Prostate gland (tissue), 2 donors: ENCODE measurements at regions not wholly inside any gene's neighbourhood (a gene's known extent, or its start where the extent isn't known, plus 50 kb on each side); places are given as distances from the start of the nearest gene placed in this dataset.
A peak's percentile ranks its signal among the peaks of the same experiment; 100 is the strongest.

ENCODE experiments used
- DNase-seq: peaks from one replicate; pipeline ENCODE4 v3.0.0-alpha.2; 2019; ENCODE audit warnings: low spot score
- H3K27ac ChIP-seq, 2 donors: fragments of 200-600 bp; sonication (generic); 2 replicates each; pipeline ENCODE4 v1.5.1; 2017 to 2019
- H3K27me3 ChIP-seq: fragments of 200-600 bp; sonication (generic); replicated peaks from 2 replicates; pipeline ENCODE4 v1.5.1; 2019; ENCODE audit not compliant: insufficient read depth
- H3K36me3 ChIP-seq, 2 donors: fragments of 200-600 bp; sonication (generic); 1 replicate in 1 of 2; 2 replicates in 1 of 2; pipeline versions ENCODE4 v1.5.1 to v1.8.1; 2017 to 2019
- H3K4me1 ChIP-seq: fragments of 200-600 bp; sonication (generic); replicated peaks from 2 replicates; pipeline ENCODE4 v1.5.1; 2019
- H3K4me3 ChIP-seq, 2 donors: fragments of 200-600 bp; sonication (generic); 2 replicates each; pipeline ENCODE4 v1.5.1; 2017 to 2019
- H3K9me3 ChIP-seq: fragments of 200-600 bp; sonication (generic); 2 replicates; pipeline ENCODE4 v1.5.1; 2017
- CTCF ChIP-seq, 4 experiments: fragments of 200-600 bp in 2 of 4; fragments of 450-650 bp in 2 of 4; sonication (generic) in 2 of 4; IDR thresholded peaks; 1 replicate in 3 of 4; 2 replicates in 1 of 4; pipeline ENCODE4 v1.5.1; 2016 to 2019; ENCODE audit warnings: antibody characterized with exemption in 4 of 4, mild to moderate bottlenecking in 2 of 4, moderate library complexity in 2 of 4
- POLR2A ChIP-seq: fragments of 450-650 bp; IDR thresholded peaks from one replicate; pipeline ENCODE4 v1.6.1; 2016; ENCODE audit warnings: antibody characterized with exemption, mild to moderate bottlenecking
- POLR2AphosphoS5 ChIP-seq: sonication (generic); formaldehyde crosslinking; IDR thresholded peaks from one replicate; pipeline ENCODE4 v1.6.1; 2017; ENCODE audit warnings: antibody characterized with exemption
- WGBS: methylation state at CpG from one replicate; pipeline ENCODE4 v1.1.5; 2018; 5-methylcytosine and 5-hydroxymethylcytosine counted together
- intact Hi-C: fragments of 100-400 bp; cut with DNase I; formaldehyde crosslinking; loops from one replicate; pipeline ENCODE4 v1.14.2; 2022

DNA sequence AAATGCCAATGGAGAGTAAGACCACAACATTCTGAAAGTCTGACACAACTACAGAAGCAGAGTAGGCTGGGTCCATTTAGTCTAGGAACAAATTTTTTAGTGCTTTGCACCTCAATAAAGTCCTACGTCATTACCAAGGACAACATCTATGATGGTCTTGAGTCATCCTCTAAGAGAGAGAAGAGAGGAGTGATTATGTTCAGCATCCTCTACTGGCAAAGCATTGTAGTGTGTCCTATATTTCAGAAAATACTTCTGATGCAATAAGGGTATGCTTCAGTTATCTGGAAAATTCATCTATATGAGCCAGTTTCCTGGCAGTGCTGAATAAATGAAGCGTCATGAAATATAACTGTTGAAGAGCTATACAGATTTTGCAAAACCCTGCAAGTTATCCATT, 95.6 kb downstream of the P2RY1 start:
- no peak for DNase-seq
- Histone ChIP-seq H3K4me3 (no peak overlapping the region), H3K4me1 (no peaks in the 10 kb centered on the region), H3K27ac (no peak overlapping the region), H3K36me3 (no peaks in the 10 kb centered on the region), H3K27me3 (no peaks in the 10 kb centered on the region), H3K9me3 (no peaks in the 10 kb centered on the region)
- WGBS: 90% methylated on average over 2 of the region's 2 CpGs
- intact Hi-C loops: no loop called here
- TF ChIP-seq POLR2A (no peak), POLR2AphosphoS5 (no peak)

- Histone ChIP-seq H3K4me1 (no peaks in the 10 kb centered on the region), H3K4me3 (no peak overlapping the region), H3K9me3 (no peaks in the 10 kb centered on the region), H3K27ac (no peak overlapping the region), H3K36me3 (no peaks in the 10 kb centered on the region), H3K27me3 (no peaks in the 10 kb centered on the region)
- no peak for DNase-seq
- intact Hi-C loops: no loop called here
- TF ChIP-seq POLR2AphosphoS5 (no peak), CTCF (IDR thresholded peaks at IDR 0.05) (no peak), POLR2A (no peak)
- 74% methylated on average over 2 of the region's 2 CpGs for WGBS
Observed at GRCh38 chr3:152937234-152937633, 102.3 kb downstream of the P2RY1 start.

- intact Hi-C loops: no loop called here
- H3K4me1 ChIP-seq: no peaks in the 10 kb centered on the region
- no peaks in the 10 kb centered on the region for H3K9me3 ChIP-seq
- H3K27me3 ChIP-seq: no peaks in the 10 kb centered on the region
- H3K36me3 ChIP-seq: no peaks in the 10 kb centered on the region
- no peak overlapping the region for H3K27ac ChIP-seq
- no peak for TF ChIP-seq CTCF (IDR thresholded peaks at IDR 0.05)
- TF ChIP-seq POLR2AphosphoS5: no peak
- TF ChIP-seq POLR2A: no peak
- no peak for DNase-seq
- 96% methylated on average over 1 of the region's 1 CpG for WGBS
- no peak overlapping the region for H3K4me3 ChIP-seq
Observed at GRCh38 chr3:152938974-152939636, 104.2 kb downstream of the P2RY1 start.

DNA sequence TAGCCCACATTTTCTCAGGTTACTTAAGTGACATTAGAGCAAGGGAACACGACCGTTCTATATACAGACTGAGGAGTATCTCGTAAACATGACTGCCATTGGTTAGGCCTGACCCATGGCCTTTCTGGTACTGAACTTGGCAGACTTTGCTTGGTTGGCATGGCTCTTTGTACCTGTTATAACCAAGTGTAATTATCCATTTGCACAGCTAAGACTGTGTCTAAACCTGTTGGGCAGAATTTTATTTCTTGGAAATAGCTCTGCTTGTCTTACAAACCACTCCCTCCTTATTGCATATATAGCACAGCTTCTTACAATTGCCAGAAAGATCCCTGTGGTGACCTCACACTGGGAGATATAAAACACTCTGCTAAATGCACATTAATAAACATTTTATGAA, 106.9 kb downstream of the P2RY1 start:
- no peak overlapping the region for H3K4me3 ChIP-seq
- no peaks in the 10 kb centered on the region for H3K9me3 ChIP-seq
- H3K27ac ChIP-seq: no peak overlapping the region
- WGBS: 50% methylated on average over 3 of the region's 3 CpGs
- TF ChIP-seq CTCF (IDR thresholded peaks at IDR 0.05) (no peak), POLR2AphosphoS5 (peak; percentile 31)
- H3K4me1 ChIP-seq: no peaks in the 10 kb centered on the region
- no peaks in the 10 kb centered on the region for H3K27me3 ChIP-seq
- H3K36me3 ChIP-seq: no peaks in the 10 kb centered on the region
- peak; percentile 17 for DNase-seq
- intact Hi-C loops: no loop called here

GRCh38 chr3:152942366-152942765, 107.4 kb downstream of the P2RY1 start:
- H3K27me3 ChIP-seq: no peaks in the 10 kb centered on the region
- no peaks in the 10 kb centered on the region for H3K4me1 ChIP-seq
- no peak for DNase-seq
- intact Hi-C loops: no loop called here
- WGBS: 54% methylated on average over 3 of the region's 3 CpGs
- no peaks in the 10 kb centered on the region for H3K9me3 ChIP-seq
- TF ChIP-seq POLR2A (no peak), CTCF (IDR thresholded peaks at IDR 0.05) (no peak), POLR2AphosphoS5 (no peak)
- no peak overlapping the region for H3K27ac ChIP-seq
- H3K4me3 ChIP-seq: no peak overlapping the region
- H3K36me3 ChIP-seq: no peaks in the 10 kb centered on the region
